ENCODE measurements at regions not wholly inside any gene's neighbourhood (a gene's known extent, or its start where the extent isn't known, plus 50 kb on each side); places are given as distances from the start of the nearest gene placed in this dataset.

DNA sequence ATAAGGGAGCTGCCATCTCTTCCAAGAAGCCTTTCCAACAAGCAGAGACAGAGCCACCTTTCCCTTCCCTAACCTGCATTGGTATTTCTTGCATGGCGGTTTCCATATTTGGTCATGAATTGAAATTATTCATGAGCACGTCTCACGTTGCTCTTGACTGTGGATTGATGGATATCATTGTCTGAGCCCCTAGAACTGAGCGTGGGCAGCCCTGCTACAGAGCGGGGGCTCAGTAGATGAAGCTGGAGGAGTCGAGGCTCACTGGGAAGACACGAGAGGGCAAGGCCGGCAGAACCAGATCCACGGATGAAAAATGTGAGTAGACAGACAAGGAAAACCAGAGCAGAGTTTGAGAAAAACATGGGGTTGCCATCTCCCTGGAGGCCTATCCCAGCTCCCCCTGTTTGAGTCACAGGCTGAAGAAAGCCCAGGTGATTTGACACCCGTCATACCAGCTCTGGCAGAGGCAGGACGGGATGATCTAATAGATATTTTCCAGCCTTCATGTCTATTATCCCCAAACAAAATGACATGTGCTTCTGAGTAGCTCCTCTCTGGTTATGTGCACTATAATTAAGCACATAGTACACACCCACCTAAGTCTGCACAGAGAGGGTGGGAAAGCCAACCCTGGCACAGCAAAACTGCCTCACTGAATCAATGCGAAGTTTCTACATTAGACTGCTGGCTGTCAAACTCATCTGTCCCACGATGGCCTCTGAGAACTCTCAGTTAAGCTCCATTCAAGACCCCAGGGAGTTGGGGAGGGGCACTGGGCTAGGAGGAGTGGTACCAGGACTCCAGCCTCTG lies 363.5 kb upstream of the KLHL29 start:
- TF ChIP-seq ZNF274 (IDR thresholded peaks at IDR 0.05; ENCODE audit: low read depth, low read length): no peak
- TF ChIP-seq YY1 (IDR thresholded peaks at IDR 0.05; ENCODE audit: insufficient read depth, insufficient read length): no peak
